Transverse colon (tissue), 4 donors: ENCODE measurements at regions not wholly inside any gene's neighbourhood (a gene's known extent, or its start where the extent isn't known, plus 50 kb on each side); places are given as distances from the start of the nearest gene placed in this dataset.

Experiments used
- EP300 ChIP-seq: sonication (generic); formaldehyde crosslinking; IDR thresholded peaks from one replicate; pipeline ENCODE4 v1.6.1; 2017; ENCODE audit warnings: antibody characterized with exemption, low read depth
- POLR2A ChIP-seq: fragments of 450-650 bp; IDR thresholded peaks from one replicate; pipeline ENCODE4 v1.6.1; 2016; ENCODE audit warnings: antibody characterized with exemption, mild to moderate bottlenecking, moderate library complexity
- POLR2AphosphoS5 ChIP-seq, 3 donors: sonication (generic); formaldehyde crosslinking; IDR thresholded peaks; one replicate each; pipeline ENCODE4 v1.6.1; 2016; ENCODE audit warnings: antibody characterized with exemption in 3 of 3
- TF ChIP-seq, protein P1 (sequence below), 5 experiments: fragments of 200-600 bp in 3 of 5; fragments of 450-650 bp in 2 of 5; sonication (generic) in 3 of 5; IDR thresholded peaks; 1 replicate in 2 of 5; 2 replicates in 3 of 5; pipeline ENCODE4 v1.5.1; 2016 to 2017; ENCODE audit warnings: antibody characterized with exemption in 5 of 5, inconsistent platforms in 3 of 5, mild to moderate bottlenecking in 2 of 5, moderate library complexity in 1 of 5

DNA sequence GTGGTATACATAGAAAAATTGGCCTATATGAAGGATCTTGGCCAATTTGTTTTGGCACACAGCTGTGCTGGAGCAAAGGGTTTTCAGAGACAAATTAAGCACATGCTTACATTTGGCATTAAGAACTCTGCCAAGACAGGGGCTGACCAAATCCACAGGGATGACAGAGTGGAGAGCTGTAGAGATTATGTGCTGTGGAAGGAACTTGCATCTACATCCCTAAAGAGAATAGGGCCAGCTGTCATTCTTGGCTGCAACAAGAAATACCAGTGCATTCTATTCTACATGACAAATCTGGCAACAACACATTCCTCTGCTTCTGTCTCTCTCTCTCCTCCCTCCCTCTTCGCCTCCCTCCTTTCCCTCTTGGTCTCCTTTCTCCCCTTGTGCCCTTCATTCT is 75.6 kb downstream of the POM121L12 start:
- TF ChIP-seq, protein P1, sequence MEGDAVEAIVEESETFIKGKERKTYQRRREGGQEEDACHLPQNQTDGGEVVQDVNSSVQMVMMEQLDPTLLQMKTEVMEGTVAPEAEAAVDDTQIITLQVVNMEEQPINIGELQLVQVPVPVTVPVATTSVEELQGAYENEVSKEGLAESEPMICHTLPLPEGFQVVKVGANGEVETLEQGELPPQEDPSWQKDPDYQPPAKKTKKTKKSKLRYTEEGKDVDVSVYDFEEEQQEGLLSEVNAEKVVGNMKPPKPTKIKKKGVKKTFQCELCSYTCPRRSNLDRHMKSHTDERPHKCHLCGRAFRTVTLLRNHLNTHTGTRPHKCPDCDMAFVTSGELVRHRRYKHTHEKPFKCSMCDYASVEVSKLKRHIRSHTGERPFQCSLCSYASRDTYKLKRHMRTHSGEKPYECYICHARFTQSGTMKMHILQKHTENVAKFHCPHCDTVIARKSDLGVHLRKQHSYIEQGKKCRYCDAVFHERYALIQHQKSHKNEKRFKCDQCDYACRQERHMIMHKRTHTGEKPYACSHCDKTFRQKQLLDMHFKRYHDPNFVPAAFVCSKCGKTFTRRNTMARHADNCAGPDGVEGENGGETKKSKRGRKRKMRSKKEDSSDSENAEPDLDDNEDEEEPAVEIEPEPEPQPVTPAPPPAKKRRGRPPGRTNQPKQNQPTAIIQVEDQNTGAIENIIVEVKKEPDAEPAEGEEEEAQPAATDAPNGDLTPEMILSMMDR (IDR thresholded peaks at IDR 0.05) = no peak
- no peak for TF ChIP-seq EP300
- TF ChIP-seq POLR2A = no peak
- no peak for TF ChIP-seq POLR2AphosphoS5 (IDR thresholded peaks at IDR 0.05)
